GM23338 (cell line): ENCODE measurements at regions not wholly inside any gene's neighbourhood (a gene's known extent, or its start where the extent isn't known, plus 50 kb on each side); places are given as distances from the start of the nearest gene placed in this dataset.

Source experiments
- ATAC-seq: fragments of 200-7000 bp; cut with Tn5 transposase; 3 replicates; pipeline ENCODE4 v1.9.1; 2020
- DNase-seq: peaks from one replicate; pipeline ENCODE4 v3.0.0-alpha.2; 2015; ENCODE audit warnings: low spot score
- H2AFZ ChIP-seq: fragments of 200-600 bp; sonication (generic); 2 replicates; pipeline ENCODE4 v1.8.0; 2016; ENCODE audit warnings: antibody characterized with exemption, mild to moderate bottlenecking, moderate library complexity
- H3F3A ChIP-seq: fragments of 200-600 bp; sonication (generic); replicated peaks from 2 replicates; pipeline ENCODE4 v1.8.0; 2017; ENCODE audit warnings: antibody characterized with exemption, mixed run types, low read depth
- H3K27ac ChIP-seq: fragments of 200-600 bp; sonication (generic); 2 replicates; pipeline ENCODE4 v1.6.1; 2016; ENCODE audit warnings: low read depth
- H3K27me3 ChIP-seq: fragments of 200-600 bp; sonication (generic); 2 replicates; pipeline ENCODE4 v1.8.0; 2016; ENCODE audit warnings: mild to moderate bottlenecking, mixed run types, moderate library complexity; ENCODE audit not compliant: insufficient read depth
- H3K36me3 ChIP-seq: fragments of 200-600 bp; sonication (generic); 2 replicates; pipeline ENCODE4 v1.8.0; 2016; ENCODE audit warnings: mild to moderate bottlenecking; ENCODE audit not compliant: insufficient read depth
- H3K4me1 ChIP-seq: fragments of 200-600 bp; sonication (generic); 2 replicates; pipeline ENCODE4 v1.8.0; 2016; ENCODE audit warnings: mild to moderate bottlenecking, moderate library complexity; ENCODE audit not compliant: insufficient read depth
- H3K4me2 ChIP-seq: fragments of 200-600 bp; sonication (generic); 2 replicates; pipeline ENCODE4 v1.7.1; 2017; ENCODE audit warnings: mixed run types
- H3K4me3 ChIP-seq: fragments of 200-600 bp; sonication (generic); 2 replicates; pipeline ENCODE4 v1.6.1; 2016; ENCODE audit warnings: mixed run types
- H3K79me2 ChIP-seq: fragments of 200-600 bp; sonication (generic); replicated peaks from 2 replicates; pipeline ENCODE4 v1.8.0; 2017; ENCODE audit warnings: mild to moderate bottlenecking; ENCODE audit not compliant: insufficient read depth
- H3K9me2 ChIP-seq: fragments of 200-600 bp; sonication (generic); 2 replicates; pipeline ENCODE4 v1.8.0; 2017; ENCODE audit not compliant: insufficient read depth
- H4K20me1 ChIP-seq: fragments of 200-600 bp; sonication (generic); replicated peaks from 2 replicates; pipeline ENCODE4 v1.8.0; 2017; ENCODE audit warnings: mild to moderate bottlenecking; ENCODE audit not compliant: insufficient read depth
- H3K27ac Mint-ChIP-seq: 2 replicates; pipeline ENCODE4 v1.8.0; 2020; ENCODE audit warnings: inconsistent platforms, mild to moderate bottlenecking, moderate library complexity, mixed read lengths
- H3K27me3 Mint-ChIP-seq: 3 replicates; pipeline ENCODE4 v1.8.0; 2022; ENCODE audit warnings: low read depth, mild to moderate bottlenecking, moderate library complexity, mixed read lengths, inconsistent platforms; ENCODE audit not compliant: insufficient read depth, poor library complexity
- H3K36me3 Mint-ChIP-seq: 3 replicates; pipeline ENCODE4 v1.8.0; 2021; ENCODE audit warnings: low read depth, mild to moderate bottlenecking, inconsistent platforms, moderate library complexity, mixed read lengths
- H3K4me1 Mint-ChIP-seq: 3 replicates; pipeline ENCODE4 v1.8.0; 2020; ENCODE audit warnings: mild to moderate bottlenecking, inconsistent platforms, mixed read lengths
- H3K4me3 Mint-ChIP-seq: 3 replicates; pipeline ENCODE4 v1.8.0; 2021; ENCODE audit warnings: moderate library complexity, mild to moderate bottlenecking, inconsistent platforms, mixed read lengths
- H3K9me3 Mint-ChIP-seq: 3 replicates; pipeline ENCODE4 v1.8.0; 2020; ENCODE audit warnings: moderate library complexity, mild to moderate bottlenecking, inconsistent platforms, mixed read lengths
- CTCF ChIP-seq, 2 experiments: fragments of 200-600 bp in 1 of 2; sonication (generic) in 1 of 2; conservative IDR thresholded peaks; 2 replicates each; pipeline versions ENCODE4 v1.5.1 to v1.6.1; 2016 to 2017; ENCODE audit warnings: antibody characterized with exemption in 2 of 2, low read depth in 2 of 2, mild to moderate bottlenecking in 2 of 2, moderate library complexity in 1 of 2
- EZH2phosphoT487 ChIP-seq: fragments of 200-600 bp; sonication (generic); IDR thresholded peaks from one replicate; pipeline ENCODE4 v1.8.1; 2018; ENCODE audit warnings: antibody characterized with exemption; ENCODE audit not compliant: unreplicated experiment
- ZNF114 ChIP-seq: fragments of 250-450 bp; sonication (Bioruptor Pico); IDR thresholded peaks from 2 replicates; pipeline ENCODE4 v1.5.0; 2020; ENCODE audit warnings: mild to moderate bottlenecking, moderate library complexity
- TF ChIP-seq, protein P1 (sequence below): fragments of 250-450 bp; sonication (Bioruptor Pico); IDR thresholded peaks from 2 replicates; pipeline ENCODE4 v1.5.0; 2020; ENCODE audit warnings: mild to moderate bottlenecking, moderate library complexity

- H3K36me3 Mint-ChIP-seq, result no peaks in the 10 kb centered on the region
- H3K9me3 Mint-ChIP-seq, result no peaks in the 10 kb centered on the region; the same call in 2 of the 3 replicates
- no peak for DNase-seq
Observed at GRCh38 chr4:38600575-38600974, 63.4 kb upstream of the KLF3 start.

GRCh38 chr4:38601244-38601915, 62.6 kb upstream of the KLF3 start:
- TF ChIP-seq, protein P1, sequence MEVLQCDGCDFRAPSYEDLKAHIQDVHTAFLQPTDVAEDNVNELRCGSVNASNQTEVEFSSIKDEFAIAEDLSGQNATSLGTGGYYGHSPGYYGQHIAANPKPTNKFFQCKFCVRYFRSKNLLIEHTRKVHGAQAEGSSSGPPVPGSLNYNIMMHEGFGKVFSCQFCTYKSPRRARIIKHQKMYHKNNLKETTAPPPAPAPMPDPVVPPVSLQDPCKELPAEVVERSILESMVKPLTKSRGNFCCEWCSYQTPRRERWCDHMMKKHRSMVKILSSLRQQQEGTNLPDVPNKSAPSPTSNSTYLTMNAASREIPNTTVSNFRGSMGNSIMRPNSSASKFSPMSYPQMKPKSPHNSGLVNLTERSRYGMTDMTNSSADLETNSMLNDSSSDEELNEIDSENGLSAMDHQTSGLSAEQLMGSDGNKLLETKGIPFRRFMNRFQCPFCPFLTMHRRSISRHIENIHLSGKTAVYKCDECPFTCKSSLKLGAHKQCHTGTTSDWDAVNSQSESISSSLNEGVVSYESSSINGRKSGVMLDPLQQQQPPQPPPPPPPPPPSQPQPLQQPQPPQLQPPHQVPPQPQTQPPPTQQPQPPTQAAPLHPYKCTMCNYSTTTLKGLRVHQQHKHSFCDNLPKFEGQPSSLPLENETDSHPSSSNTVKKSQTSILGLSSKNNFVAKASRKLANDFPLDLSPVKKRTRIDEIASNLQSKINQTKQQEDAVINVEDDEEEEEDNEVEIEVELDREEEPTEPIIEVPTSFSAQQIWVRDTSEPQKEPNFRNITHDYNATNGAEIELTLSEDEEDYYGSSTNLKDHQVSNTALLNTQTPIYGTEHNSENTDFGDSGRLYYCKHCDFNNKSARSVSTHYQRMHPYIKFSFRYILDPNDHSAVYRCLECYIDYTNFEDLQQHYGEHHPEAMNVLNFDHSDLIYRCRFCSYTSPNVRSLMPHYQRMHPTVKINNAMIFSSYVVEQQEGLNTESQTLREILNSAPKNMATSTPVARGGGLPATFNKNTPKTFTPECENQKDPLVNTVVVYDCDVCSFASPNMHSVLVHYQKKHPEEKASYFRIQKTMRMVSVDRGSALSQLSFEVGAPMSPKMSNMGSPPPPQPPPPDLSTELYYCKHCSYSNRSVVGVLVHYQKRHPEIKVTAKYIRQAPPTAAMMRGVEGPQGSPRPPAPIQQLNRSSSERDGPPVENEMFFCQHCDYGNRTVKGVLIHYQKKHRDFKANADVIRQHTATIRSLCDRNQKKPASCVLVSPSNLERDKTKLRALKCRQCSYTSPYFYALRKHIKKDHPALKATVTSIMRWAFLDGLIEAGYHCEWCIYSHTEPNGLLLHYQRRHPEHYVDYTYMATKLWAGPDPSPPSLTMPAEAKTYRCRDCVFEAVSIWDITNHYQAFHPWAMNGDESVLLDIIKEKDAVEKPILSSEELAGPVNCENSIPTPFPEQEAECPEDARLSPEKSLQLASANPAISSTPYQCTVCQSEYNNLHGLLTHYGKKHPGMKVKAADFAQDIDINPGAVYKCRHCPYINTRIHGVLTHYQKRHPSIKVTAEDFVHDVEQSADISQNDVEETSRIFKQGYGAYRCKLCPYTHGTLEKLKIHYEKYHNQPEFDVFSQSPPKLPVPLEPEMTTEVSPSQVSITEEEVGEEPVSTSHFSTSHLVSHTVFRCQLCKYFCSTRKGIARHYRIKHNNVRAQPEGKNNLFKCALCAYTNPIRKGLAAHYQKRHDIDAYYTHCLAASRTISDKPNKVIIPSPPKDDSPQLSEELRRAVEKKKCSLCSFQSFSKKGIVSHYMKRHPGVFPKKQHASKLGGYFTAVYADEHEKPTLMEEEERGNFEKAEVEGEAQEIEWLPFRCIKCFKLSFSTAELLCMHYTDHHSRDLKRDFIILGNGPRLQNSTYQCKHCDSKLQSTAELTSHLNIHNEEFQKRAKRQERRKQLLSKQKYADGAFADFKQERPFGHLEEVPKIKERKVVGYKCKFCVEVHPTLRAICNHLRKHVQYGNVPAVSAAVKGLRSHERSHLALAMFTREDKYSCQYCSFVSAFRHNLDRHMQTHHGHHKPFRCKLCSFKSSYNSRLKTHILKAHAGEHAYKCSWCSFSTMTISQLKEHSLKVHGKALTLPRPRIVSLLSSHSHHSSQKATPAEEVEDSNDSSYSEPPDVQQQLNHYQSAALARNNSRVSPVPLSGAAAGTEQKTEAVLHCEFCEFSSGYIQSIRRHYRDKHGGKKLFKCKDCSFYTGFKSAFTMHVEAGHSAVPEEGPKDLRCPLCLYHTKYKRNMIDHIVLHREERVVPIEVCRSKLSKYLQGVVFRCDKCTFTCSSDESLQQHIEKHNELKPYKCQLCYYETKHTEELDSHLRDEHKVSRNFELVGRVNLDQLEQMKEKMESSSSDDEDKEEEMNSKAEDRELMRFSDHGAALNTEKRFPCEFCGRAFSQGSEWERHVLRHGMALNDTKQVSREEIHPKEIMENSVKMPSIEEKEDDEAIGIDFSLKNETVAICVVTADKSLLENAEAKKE (CRISPR knock-in tag), result no peak
- TF ChIP-seq CTCF (conservative IDR thresholded peaks at IDR 0.05; ENCODE audit: low read depth in 2 of 2) (no peak), EZH2phosphoT487 (no peak)
- H3K27ac Mint-ChIP-seq, result no peak overlapping the region
- Histone ChIP-seq H3K27me3 (no peaks in the 10 kb centered on the region), H3K4me1 (peaks cover 14% of the 10 kb centered on the region), H3K9me2 (peaks cover 12% of the 10 kb centered on the region; the same call in 1 of the 2 replicates), H3F3A (no peaks in the 10 kb centered on the region), H3K4me2 (no peak overlapping the region), H3K4me3 (no peak overlapping the region), H3K27ac (no peak overlapping the region), H3K79me2 (no peaks in the 10 kb centered on the region), H2AFZ (no peak overlapping the region), H3K36me3 (no peaks in the 10 kb centered on the region), H4K20me1 (no peaks in the 10 kb centered on the region)
- H3K36me3 Mint-ChIP-seq, result no peaks in the 10 kb centered on the region
- no peaks in the 10 kb centered on the region; the same call in 2 of the 3 replicates for H3K9me3 Mint-ChIP-seq
- DNase-seq, result no peak
- ATAC-seq, result no peak
- no peak overlapping the region for H3K4me3 Mint-ChIP-seq
- peaks cover under 1% of the 10 kb centered on the region for H3K27me3 Mint-ChIP-seq
- peaks cover 17% of the 10 kb centered on the region for H3K4me1 Mint-ChIP-seq

More at GRCh38 chr4:38600575-38600974, 63.4 kb upstream of the KLF3 start:
- H3K4me3 Mint-ChIP-seq, result no peak overlapping the region
- H3F3A ChIP-seq, result no peaks in the 10 kb centered on the region
- peaks cover 9% of the 10 kb centered on the region for H3K4me1 Mint-ChIP-seq
- H3K4me1 ChIP-seq, result peaks cover 6% of the 10 kb centered on the region
- H3K9me2 ChIP-seq, result peaks cover 12% of the 10 kb centered on the region; the same call in 1 of the 2 replicates
- no peak overlapping the region for H3K4me3 ChIP-seq
- no peak for ATAC-seq
- H4K20me1 ChIP-seq, result no peaks in the 10 kb centered on the region
- H2AFZ ChIP-seq, result no peak overlapping the region
- H3K79me2 ChIP-seq, result no peaks in the 10 kb centered on the region
- no peak overlapping the region for H3K4me2 ChIP-seq
- no peak for TF ChIP-seq ZNF114 (CRISPR knock-in tag)
- TF ChIP-seq CTCF (conservative IDR thresholded peaks at IDR 0.05; ENCODE audit: low read depth in 2 of 2), result peak in 1 of 2 experiments; percentile 21; a peak in 2 of 4 replicates
- H3K36me3 ChIP-seq, result no peaks in the 10 kb centered on the region
- H3K27me3 Mint-ChIP-seq, result no peaks in the 10 kb centered on the region
- H3K27me3 ChIP-seq, result no peaks in the 10 kb centered on the region
- no peak overlapping the region for H3K27ac Mint-ChIP-seq
- no peak overlapping the region for H3K27ac ChIP-seq
